ENCODE measurements at regions not wholly inside any gene's neighbourhood (a gene's known extent, or its start where the extent isn't known, plus 50 kb on each side); places are given as distances from the start of the nearest gene placed in this dataset.
A peak's percentile ranks its signal among the peaks of the same experiment; 100 is the strongest.
"Not testable (repeated sequence)": the region's sequence is repeated elsewhere in the genome, so short reads cannot be mapped to it uniquely, and the experiment has no call there.

GRCh38 chr3:194025951-194026350 lies 110.0 kb upstream of the HES1 start:
- DNase-seq, result no peak

GRCh38 chr3:194028434-194029004 lies 107.4 kb upstream of the HES1 start:
- no peak for DNase-seq

- DNase-seq, result peak; percentile 84
Measured at GRCh38 chr3:194029846-194030245, 106.1 kb upstream of the HES1 start.

GRCh38 chr3:194030372-194030771 lies 105.6 kb upstream of the HES1 start:
- peak; percentile 96 for DNase-seq

- no peak for DNase-seq
Measured at GRCh38 chr3:194031349-194031748, 104.6 kb upstream of the HES1 start.

GRCh38 chr3:194031867-194032635 lies 103.9 kb upstream of the HES1 start:
- peak; percentile 83 for DNase-seq

GRCh38 chr3:194032828-194033435 lies 103.0 kb upstream of the HES1 start:
- peak; percentile 74 for DNase-seq

- no peak for DNase-seq
Measured at GRCh38 chr3:194034346-194035336, 101.3 kb upstream of the HES1 start.

GRCh38 chr3:194035406-194036138 lies 100.4 kb upstream of the HES1 start:
- DNase-seq, result no peak

GRCh38 chr3:194036842-194037241 lies 99.1 kb upstream of the HES1 start:
- no peak for DNase-seq

- DNase-seq, result not testable (repeated sequence)
Measured at GRCh38 chr3:194038346-194038745, 97.6 kb upstream of the HES1 start.

- no peak for DNase-seq
Measured at GRCh38 chr3:194038960-194039359, 97.0 kb upstream of the HES1 start.

GRCh38 chr3:194040516-194041273 lies 95.3 kb upstream of the HES1 start:
- no peak for DNase-seq

- DNase-seq, result no peak
Measured at GRCh38 chr3:194042927-194043326, 93.0 kb upstream of the HES1 start.

- DNase-seq, result no peak
Measured at GRCh38 chr3:194043516-194043915, 92.4 kb upstream of the HES1 start.

- no peak for DNase-seq
Measured at GRCh38 chr3:194045289-194045688, 90.7 kb upstream of the HES1 start.

GRCh38 chr3:194045919-194046318 lies 90.0 kb upstream of the HES1 start:
- DNase-seq, result no peak

GRCh38 chr3:194046531-194046930 lies 89.4 kb upstream of the HES1 start:
- peak; percentile 31 for DNase-seq

GRCh38 chr3:194046995-194047645 lies 88.8 kb upstream of the HES1 start:
- DNase-seq, result peak; percentile 90

GRCh38 chr3:194049394-194049793 lies 86.6 kb upstream of the HES1 start:
- DNase-seq, result no peak

GRCh38 chr3:194050782-194051320 lies 85.1 kb upstream of the HES1 start:
- DNase-seq, result no peak
